ENCODE measurements at regions not wholly inside any gene's neighbourhood (a gene's known extent, or its start where the extent isn't known, plus 50 kb on each side); places are given as distances from the start of the nearest gene placed in this dataset.

DNA sequence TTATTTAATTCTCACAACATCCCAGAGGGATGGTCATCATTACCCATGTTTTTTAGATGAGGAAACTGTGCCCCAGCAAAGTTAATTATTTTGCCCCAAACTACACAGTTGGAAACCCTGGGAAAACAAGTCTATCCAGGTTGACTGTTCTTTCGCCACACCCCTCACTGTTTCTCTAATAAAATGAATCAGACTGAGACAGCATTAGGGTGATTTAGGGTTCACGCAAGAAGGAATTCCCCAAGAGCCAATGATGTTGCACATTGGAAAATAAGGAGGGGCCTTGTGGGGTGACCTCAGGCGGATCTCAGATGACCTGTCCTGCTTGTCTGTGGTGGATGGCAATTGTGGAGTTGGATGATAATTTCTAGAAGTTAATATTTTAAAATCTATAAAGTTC is 135.7 kb upstream of the TBX20 start:
- TF ChIP-seq, protein P1, sequence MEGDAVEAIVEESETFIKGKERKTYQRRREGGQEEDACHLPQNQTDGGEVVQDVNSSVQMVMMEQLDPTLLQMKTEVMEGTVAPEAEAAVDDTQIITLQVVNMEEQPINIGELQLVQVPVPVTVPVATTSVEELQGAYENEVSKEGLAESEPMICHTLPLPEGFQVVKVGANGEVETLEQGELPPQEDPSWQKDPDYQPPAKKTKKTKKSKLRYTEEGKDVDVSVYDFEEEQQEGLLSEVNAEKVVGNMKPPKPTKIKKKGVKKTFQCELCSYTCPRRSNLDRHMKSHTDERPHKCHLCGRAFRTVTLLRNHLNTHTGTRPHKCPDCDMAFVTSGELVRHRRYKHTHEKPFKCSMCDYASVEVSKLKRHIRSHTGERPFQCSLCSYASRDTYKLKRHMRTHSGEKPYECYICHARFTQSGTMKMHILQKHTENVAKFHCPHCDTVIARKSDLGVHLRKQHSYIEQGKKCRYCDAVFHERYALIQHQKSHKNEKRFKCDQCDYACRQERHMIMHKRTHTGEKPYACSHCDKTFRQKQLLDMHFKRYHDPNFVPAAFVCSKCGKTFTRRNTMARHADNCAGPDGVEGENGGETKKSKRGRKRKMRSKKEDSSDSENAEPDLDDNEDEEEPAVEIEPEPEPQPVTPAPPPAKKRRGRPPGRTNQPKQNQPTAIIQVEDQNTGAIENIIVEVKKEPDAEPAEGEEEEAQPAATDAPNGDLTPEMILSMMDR (conservative IDR thresholded peaks at IDR 0.05; ENCODE audit: low read depth, low read length), result no peak
- no peak for TF ChIP-seq EZH2 (IDR thresholded peaks at IDR 0.05; ENCODE audit: borderline replicate concordance, low read depth, low read length, poor library complexity, severe bottlenecking)
